ENCODE measurements at regions not wholly inside any gene's neighbourhood (a gene's known extent, or its start where the extent isn't known, plus 50 kb on each side); places are given as distances from the start of the nearest gene placed in this dataset.
A peak's percentile ranks its signal among the peaks of the same experiment; 100 is the strongest.

DNA sequence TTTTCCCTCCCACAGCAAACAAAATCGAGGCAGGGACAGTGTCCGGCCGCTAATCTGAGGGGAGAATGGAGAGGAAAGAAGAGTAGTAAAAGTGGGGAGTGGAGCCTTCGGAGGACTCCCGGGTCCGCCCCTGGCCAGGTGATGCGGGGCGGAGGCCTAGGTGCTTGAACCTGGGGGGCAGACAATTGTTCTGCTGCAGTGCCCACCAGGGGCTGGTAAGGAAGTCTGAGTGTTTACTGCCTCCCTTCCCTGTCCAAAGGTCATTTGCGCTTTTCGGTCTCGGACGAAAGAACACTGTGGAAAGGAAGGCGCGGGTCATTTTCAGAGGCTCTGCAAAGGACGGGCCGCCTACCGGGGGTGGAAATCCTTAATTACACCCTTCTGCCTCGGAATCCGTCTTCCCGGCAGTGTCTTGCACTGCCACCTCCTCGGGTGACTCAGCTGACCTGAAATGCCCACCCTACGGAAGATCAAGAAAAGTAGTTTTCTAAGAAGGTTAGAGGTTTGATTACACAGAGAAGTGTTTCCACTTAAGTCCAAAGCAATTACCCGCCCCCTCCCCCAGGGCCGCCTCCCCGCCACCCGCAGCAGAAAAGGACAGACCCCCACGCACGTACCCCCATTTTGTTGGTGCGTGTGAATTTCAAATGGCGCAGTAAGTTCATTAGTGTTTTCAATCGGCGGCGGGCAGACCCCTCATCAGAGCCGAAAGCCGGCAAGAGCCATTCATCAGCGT is 99.9 kb upstream of the TENM3 start:
- no peak for DNase-seq (ENCODE audit: extremely low read depth, low read depth)
- TF ChIP-seq, protein P1, sequence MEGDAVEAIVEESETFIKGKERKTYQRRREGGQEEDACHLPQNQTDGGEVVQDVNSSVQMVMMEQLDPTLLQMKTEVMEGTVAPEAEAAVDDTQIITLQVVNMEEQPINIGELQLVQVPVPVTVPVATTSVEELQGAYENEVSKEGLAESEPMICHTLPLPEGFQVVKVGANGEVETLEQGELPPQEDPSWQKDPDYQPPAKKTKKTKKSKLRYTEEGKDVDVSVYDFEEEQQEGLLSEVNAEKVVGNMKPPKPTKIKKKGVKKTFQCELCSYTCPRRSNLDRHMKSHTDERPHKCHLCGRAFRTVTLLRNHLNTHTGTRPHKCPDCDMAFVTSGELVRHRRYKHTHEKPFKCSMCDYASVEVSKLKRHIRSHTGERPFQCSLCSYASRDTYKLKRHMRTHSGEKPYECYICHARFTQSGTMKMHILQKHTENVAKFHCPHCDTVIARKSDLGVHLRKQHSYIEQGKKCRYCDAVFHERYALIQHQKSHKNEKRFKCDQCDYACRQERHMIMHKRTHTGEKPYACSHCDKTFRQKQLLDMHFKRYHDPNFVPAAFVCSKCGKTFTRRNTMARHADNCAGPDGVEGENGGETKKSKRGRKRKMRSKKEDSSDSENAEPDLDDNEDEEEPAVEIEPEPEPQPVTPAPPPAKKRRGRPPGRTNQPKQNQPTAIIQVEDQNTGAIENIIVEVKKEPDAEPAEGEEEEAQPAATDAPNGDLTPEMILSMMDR (IDR thresholded peaks at IDR 0.05; ENCODE audit: low read depth, low read length) = no peak

GRCh38 chr4:182143822-182144625 is 99.2 kb upstream of the TENM3 start:
- DNase-seq (ENCODE audit: extremely low read depth, low read depth) = peak; percentile 3
- TF ChIP-seq, protein P1 (IDR thresholded peaks at IDR 0.05; ENCODE audit: low read depth, low read length) = no peak

- DNase-seq (ENCODE audit: extremely low read depth, low read depth) = no peak
- TF ChIP-seq, protein P1 (IDR thresholded peaks at IDR 0.05; ENCODE audit: low read depth, low read length) = no peak
These were observed 98.4 kb upstream of the TENM3 start for GRCh38 chr4:182144626-182145333.

GRCh38 chr4:182145334-182145905 is 97.8 kb upstream of the TENM3 start:
- no peak for DNase-seq (ENCODE audit: extremely low read depth, low read depth)
- TF ChIP-seq, protein P1 (IDR thresholded peaks at IDR 0.05; ENCODE audit: low read depth, low read length) = no peak

- DNase-seq (ENCODE audit: extremely low read depth, low read depth) = no peak
- TF ChIP-seq, protein P1 (IDR thresholded peaks at IDR 0.05; ENCODE audit: low read depth, low read length) = no peak
These were observed 95.8 kb upstream of the TENM3 start for GRCh38 chr4:182147391-182147790.

GRCh38 chr4:182150645-182151044 is 92.6 kb upstream of the TENM3 start:
- DNase-seq (ENCODE audit: extremely low read depth, low read depth) = no peak
- TF ChIP-seq, protein P1 (IDR thresholded peaks at IDR 0.05; ENCODE audit: low read depth, low read length) = no peak
